Inflammatory macrophage treated with lipopolysaccharide for 4 hours (primary cell): ENCODE measurements at regions not wholly inside any gene's neighbourhood (a gene's known extent, or its start where the extent isn't known, plus 50 kb on each side); places are given as distances from the start of the nearest gene placed in this dataset.
"Not testable (repeated sequence)": the region's sequence is repeated elsewhere in the genome, so short reads cannot be mapped to it uniquely, and the experiment has no call there.

Experiments
- DNase-seq: peaks from one replicate; pipeline ENCODE4 v3.0.0-alpha.2; 2020

GRCh38 chr9:28502741-28503140 is 929.5 kb upstream of the C9orf72 start:
- DNase-seq, result no peak

GRCh38 chr9:28503573-28503972 is 930.3 kb upstream of the C9orf72 start:
- no peak for DNase-seq

DNA sequence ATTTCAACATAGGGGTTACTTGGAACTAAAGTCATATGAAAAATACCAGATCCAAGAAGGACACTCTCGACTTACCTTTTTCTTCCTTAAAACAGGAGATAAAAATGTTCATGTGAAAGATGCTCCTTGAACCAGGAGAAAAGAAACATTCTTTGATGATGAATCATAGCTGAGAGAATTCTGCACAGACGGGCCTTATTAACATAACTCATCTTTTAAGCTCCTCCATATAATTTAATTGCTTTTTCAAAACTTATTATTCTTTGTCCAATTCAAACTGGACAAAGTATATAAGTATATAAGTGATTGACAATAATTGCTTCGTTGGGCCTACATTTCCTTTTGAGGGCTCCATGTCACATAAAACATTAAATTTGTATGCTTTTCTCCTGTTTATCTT is 945.2 kb upstream of the C9orf72 start:
- no peak for DNase-seq

- DNase-seq, result not testable (repeated sequence)
Observed at GRCh38 chr9:28524309-28524708, 951.0 kb upstream of the C9orf72 start.

GRCh38 chr9:28528049-28528448 is 954.8 kb upstream of the C9orf72 start:
- no peak for DNase-seq

DNA sequence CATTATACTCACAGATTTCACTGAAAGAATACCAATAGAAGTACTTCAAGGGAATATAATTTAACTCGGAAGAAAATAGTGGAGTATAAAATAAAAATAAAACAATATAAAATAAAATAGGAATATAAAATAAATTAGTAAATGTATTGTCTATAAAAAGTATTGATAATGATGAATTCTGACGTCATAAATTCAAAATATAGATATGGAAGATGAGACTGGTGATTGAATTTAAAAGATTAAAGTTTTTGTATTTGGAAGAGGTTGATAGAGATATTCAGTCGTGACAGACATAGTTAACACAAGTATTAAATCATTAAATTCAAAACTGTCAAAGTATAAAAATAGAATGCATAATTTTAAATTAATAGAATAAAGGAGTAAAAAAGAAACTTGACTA is 964.9 kb upstream of the C9orf72 start:
- DNase-seq, result no peak

GRCh38 chr9:28539434-28540070 is 966.3 kb upstream of the C9orf72 start:
- DNase-seq, result no peak

DNA sequence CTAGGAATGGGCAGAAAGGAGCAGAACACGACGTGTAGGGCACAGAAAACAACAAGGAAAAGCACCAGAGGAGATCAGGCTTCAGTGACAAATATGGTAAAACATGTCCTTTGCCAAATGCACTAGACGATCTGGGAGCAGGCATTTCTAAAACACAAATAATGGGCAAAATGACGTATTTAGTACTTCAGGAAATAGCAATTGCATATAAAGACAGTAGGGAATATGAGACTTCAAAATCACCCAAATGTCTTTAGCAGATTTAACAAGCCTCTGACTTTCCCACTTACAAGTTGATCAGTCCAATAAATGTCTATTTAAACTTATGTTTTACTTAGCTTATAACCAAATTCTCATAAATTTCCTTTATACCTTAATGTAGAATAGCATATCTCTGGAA is 969.6 kb upstream of the C9orf72 start:
- DNase-seq, result no peak

DNA sequence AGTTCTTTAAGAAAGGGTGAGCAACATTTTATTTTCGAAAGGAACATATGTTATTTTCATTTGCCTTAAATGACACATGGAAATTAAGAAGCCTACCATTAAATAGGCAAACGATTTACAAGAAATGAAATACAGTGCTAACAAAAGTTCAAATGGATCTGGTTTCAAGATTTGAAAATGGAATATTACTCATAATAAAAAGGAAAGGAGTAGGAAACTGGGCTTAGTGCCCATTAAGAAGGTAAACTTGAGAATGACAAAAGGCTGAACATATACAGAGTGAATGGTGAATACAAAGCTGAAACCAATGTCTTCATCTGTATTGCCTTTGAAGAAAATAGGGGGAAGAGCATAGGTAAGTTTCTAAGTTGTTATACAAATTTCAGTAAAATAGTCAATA is 974.2 kb upstream of the C9orf72 start:
- DNase-seq, result no peak

- DNase-seq, result no peak
Observed at GRCh38 chr9:28563291-28563934, 990.1 kb upstream of the C9orf72 start.

DNA sequence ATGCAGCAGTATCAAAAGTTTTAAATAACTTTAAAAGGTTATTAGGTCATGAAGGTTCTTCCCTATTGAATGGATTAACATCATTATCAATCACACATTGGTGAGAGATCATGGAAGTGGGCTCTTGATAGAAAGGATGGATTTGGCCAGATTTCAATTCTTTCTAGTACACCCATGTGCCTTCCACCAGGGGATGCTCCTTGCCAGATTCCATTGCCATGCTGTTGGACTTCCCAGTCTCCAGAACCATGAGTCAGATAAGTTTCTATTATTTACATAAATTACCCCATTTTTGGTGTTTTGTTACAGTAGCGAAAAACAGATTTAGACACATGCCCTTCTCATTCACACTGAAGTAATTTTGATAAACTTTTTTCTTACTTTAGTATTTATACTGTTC is 1010.6 kb upstream of the C9orf72 start:
- DNase-seq, result no peak

DNA sequence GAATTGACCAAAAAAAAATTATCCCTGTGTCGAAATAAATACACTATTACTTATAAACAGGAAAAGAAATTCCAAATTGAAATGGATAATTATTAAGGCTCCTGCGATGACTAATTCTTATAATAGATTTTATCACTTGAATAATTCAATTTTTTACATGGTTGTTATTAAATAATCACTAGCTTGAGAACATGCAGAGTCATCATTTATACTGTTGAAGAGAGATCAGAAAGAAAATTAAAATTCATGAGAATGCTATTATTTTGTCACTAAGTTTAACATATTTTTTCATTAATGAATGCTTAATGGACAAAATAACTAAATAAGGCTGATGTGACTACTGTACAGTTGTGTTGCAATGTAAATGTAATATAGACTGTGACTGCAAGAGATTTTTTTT is 1011.3 kb upstream of the C9orf72 start:
- DNase-seq, result no peak

- DNase-seq, result no peak
Observed at GRCh38 chr9:28587052-28587451, 1013.8 kb upstream of the C9orf72 start.

DNA sequence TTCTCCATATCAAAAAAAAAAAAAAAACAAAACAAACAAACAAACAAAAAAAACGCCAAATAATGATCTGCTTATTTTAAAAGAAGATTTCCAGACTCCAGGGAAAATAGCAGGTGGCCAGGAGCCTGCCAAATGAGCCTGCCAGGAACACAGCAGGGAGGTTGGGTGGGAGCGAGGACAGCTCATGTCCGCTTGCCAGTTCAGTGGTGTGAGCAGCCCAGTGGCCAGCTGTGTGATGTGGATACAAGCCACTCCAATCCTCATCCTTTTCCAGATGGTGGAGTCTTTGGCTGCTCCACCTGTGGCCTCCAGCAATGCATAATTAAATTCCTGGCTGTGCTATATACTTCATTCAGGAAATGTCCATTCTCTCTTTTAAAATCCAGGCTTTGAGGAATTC is 1025.1 kb upstream of the C9orf72 start:
- DNase-seq, result no peak

DNA sequence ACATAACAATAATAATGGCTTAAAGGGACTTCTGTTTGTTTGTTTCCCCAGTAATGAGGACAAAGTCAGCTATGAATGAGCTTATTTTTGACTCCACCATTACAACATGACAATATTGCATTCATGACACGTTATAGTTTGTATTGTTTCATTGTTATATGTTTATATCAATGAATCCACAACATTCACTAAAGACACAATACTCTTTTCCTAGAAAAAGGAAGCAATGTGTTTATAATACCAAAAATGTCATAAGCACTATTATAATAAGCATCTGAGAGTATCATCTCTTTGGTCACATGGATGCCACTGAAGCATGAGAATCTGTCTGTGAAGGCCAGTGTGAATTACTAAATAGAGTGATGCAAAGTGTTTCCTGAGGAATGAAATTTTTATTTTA is 1026.9 kb upstream of the C9orf72 start:
- no peak for DNase-seq

- DNase-seq, result no peak
Observed at GRCh38 chr9:28607843-28608242, 1034.6 kb upstream of the C9orf72 start.

- no peak for DNase-seq
Observed at GRCh38 chr9:28610339-28610738, 1037.1 kb upstream of the C9orf72 start.

DNA sequence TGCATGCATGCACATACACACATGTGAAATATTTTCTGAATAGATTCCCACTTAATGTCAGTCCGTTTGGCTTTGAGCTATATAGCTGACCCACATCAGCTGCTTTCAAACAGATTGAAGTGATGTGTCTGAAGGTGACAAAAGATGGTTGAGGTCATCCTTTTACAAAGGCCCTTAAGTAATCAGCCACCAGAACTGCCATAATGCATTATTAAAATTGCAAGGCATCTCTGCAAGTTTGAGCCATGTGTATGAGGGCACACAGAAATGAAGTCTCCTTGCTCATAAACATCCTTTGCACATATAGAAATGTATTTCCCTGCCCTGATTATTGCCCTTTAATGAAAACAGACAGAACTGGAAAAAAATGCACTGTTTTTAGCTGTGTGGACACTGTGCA is 1043.0 kb upstream of the C9orf72 start:
- DNase-seq, result no peak

GRCh38 chr9:28620011-28620410 is 1046.7 kb upstream of the C9orf72 start:
- DNase-seq, result no peak

DNA sequence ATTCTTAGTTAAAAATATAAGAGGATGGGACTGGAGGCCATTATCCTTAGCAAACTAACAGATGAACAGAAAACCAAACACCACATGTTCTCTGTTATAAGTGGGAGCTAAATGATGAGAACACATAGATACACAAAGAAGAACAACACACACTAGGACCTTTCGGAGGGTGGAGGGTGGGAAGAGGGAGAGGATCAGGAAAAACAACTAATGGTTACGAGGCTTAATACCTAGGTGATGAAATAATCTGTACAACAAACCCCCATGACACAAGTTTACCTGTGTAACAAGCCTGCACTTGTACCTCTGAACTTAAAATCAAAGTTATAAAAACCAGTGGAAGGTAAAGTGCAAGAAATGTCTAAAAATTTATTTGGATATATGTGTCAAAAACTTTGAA is 1047.4 kb upstream of the C9orf72 start:
- no peak for DNase-seq

- DNase-seq, result no peak
Observed at GRCh38 chr9:28624771-28625170, 1051.5 kb upstream of the C9orf72 start.

DNA sequence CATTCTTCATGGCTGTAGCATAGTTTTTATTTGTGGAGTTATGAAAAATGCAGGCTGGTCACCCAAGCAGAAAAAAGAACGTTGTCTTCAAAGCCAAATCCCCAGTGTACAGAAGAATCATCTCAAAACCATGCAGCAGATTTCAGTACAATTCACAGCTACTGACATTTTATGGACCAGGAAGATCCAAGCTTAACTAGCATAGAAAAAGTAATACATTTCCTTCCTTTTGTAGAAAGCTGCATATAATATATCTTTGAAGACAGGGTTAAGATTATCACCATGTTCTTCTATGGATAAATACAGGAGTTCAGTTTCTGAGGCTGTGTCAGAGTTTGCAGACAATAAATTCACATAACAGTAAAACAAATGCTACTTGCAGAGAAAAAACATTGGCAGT is 1054.8 kb upstream of the C9orf72 start:
- no peak for DNase-seq

- DNase-seq, result no peak
Observed at GRCh38 chr9:28648723-28649122, 1075.4 kb upstream of the C9orf72 start.

DNA sequence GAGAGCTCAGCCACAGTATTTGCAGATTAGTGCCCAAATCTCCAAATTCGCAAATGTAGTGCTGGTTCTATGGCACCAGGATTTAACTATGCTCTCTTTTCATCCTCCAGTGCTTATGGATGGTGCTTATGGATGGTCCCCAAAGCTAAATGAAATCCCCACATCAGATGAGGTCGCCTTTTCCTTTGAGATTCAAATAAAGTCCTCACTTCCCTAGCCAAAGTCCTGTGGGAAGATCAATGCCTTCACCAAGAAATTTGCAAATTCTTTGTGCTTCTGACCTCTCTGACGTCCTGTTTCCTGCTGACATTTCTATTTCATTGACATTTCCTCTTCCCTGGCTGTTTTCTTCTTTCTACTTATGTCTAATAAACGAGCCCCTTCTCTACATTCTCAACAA is 1077.0 kb upstream of the C9orf72 start:
- no peak for DNase-seq

DNA sequence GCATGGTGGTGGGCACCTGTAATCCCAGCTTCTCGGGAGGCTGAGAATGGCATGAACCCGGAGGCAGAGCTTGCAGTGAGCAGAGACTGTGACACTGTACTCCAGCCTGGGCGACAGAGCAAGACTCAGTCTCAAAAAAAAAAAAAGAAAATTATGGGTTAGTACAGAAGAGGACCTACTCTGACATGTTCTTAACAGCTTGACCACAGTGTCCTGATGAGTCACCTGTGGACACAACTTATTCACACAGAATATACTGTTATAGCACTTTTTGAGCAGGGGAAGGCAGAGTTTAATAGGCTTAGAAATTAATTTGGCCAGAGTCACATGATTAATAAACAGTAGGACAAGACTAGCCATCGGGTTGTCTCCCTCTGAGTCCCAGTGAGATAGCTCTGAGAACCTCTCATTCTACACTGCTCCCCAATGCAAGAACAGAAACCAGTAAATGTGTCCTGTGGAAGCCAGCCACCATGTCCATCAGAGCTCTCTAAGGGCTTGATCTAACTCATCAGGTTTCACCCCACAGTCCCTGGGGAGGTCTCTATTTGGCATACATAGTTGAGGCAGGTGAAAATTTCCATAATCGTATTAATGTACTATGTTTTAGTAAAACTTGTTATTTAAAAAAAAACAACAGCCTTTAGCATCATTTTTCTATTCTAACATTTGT is 1077.9 kb upstream of the C9orf72 start:
- no peak for DNase-seq
